ENCODE measurements at regions not wholly inside any gene's neighbourhood (a gene's known extent, or its start where the extent isn't known, plus 50 kb on each side); places are given as distances from the start of the nearest gene placed in this dataset.

GRCh38 chr13:85441364-85441763 is 357.9 kb downstream of the SLITRK6 start:
- TF ChIP-seq CTCF (IDR thresholded peaks at IDR 0.05) = no peak
- TF ChIP-seq POLR2AphosphoS5 (IDR thresholded peaks at IDR 0.05) = no peak
- TF ChIP-seq POLR2A (IDR thresholded peaks at IDR 0.05) = no peak
- no peak for TF ChIP-seq EP300 (IDR thresholded peaks at IDR 0.05; ENCODE audit: low read depth)
